Spleen (tissue), 11 donors: ENCODE measurements at regions not wholly inside any gene's neighbourhood (a gene's known extent, or its start where the extent isn't known, plus 50 kb on each side); places are given as distances from the start of the nearest gene placed in this dataset.

Experiments
- DNase-seq: peaks from one replicate; pipeline ENCODE4 v3.0.0-alpha.2; 2020
- H3K27ac ChIP-seq, 8 donors: fragments of 200-600 bp; sonication (generic) in 7 of 8; 1 replicate in 4 of 8; 2 replicates in 4 of 8; pipeline versions ENCODE4 v1.5.0 to v1.8.0; 2016 to 2021; ENCODE audit warnings: inconsistent platforms in 4 of 8, mild to moderate bottlenecking in 4 of 8, moderate library complexity in 1 of 8
- H3K27me3 ChIP-seq, 7 donors: fragments of 200-600 bp; sonication (generic) in 6 of 7; replicated peaks in 1 of 7; 1 replicate in 4 of 7; 2 replicates in 3 of 7; pipeline versions ENCODE4 v1.5.0 to v1.8.0; 2016 to 2021; ENCODE audit warnings: inconsistent platforms in 3 of 7, mild to moderate bottlenecking in 1 of 7
- H3K36me3 ChIP-seq, 6 donors: fragments of 200-600 bp; sonication (generic) in 5 of 6; 1 replicate in 4 of 6; 2 replicates in 2 of 6; pipeline versions ENCODE4 v1.5.0 to v1.8.0; 2016 to 2021; ENCODE audit warnings: inconsistent platforms in 2 of 6
- H3K4me1 ChIP-seq, 6 donors: fragments of 200-600 bp; sonication (generic) in 5 of 6; 1 replicate in 3 of 6; 2 replicates in 3 of 6; pipeline versions ENCODE4 v1.5.0 to v1.8.0; 2016 to 2021; ENCODE audit warnings: inconsistent platforms in 3 of 6
- H3K4me3 ChIP-seq, 8 donors: fragments of 200-600 bp; sonication (generic) in 7 of 8; 1 replicate in 4 of 8; 2 replicates in 4 of 8; pipeline versions ENCODE4 v1.5.0 to v1.8.0; 2016 to 2021; ENCODE audit warnings: inconsistent platforms in 4 of 8, mild to moderate bottlenecking in 4 of 8, moderate library complexity in 2 of 8
- H3K9me3 ChIP-seq, 8 donors: fragments of 200-600 bp; sonication (generic) in 7 of 8; 1 replicate in 4 of 8; 2 replicates in 4 of 8; pipeline versions ENCODE4 v1.5.0 to v1.8.0; 2016 to 2021; ENCODE audit warnings: inconsistent platforms in 4 of 8
- POLR2A ChIP-seq, 3 donors: fragments of 450-650 bp; IDR thresholded peaks; one replicate each; pipeline ENCODE4 v1.5.1; 2017; ENCODE audit warnings: antibody characterized with exemption in 3 of 3, mild to moderate bottlenecking in 1 of 3
- POLR2AphosphoS5 ChIP-seq, 3 donors: sonication (generic); formaldehyde crosslinking; IDR thresholded peaks; one replicate each; pipeline ENCODE4 v1.5.1; 2017; ENCODE audit warnings: antibody characterized with exemption in 3 of 3
- WGBS, 5 donors: extraction: QIAGEN DNeasy Blood & Tissue Kit in 3 of 5; methylation state at CpG; one replicate each; pipeline versions ENCODE4 v1.1.5 to v1.1.7; 2013 to 2018; 5-methylcytosine and 5-hydroxymethylcytosine counted together
- intact Hi-C: fragments of 100-400 bp; cut with DNase I; formaldehyde crosslinking; loops from one replicate; pipeline ENCODE4 v1.15.0; 2023; ENCODE audit warnings: low total_unique reads
- TF ChIP-seq, protein P1 (sequence below), 11 experiments: fragments of 200-600 bp in 7 of 11; fragments of 450-650 bp in 4 of 11; sonication (generic) in 4 of 11; IDR thresholded peaks in 8 of 11; conservative IDR thresholded peaks in 3 of 11; 1 replicate in 7 of 11; 2 replicates in 4 of 11; pipeline versions ENCODE4 v1.4.0 to v1.8.0; 2016 to 2021; ENCODE audit warnings: antibody characterized with exemption in 11 of 11, inconsistent platforms in 4 of 11, mild to moderate bottlenecking in 1 of 11
- donor health status: healthy with polysubstance abuse.
- donor health status: DM: no; HTN: no; CAD: no; lungs with moderate emphysema.
- donor health status: DM: no; HTN: no; CAD: no.
- donor health status: Bipolar disorder and iron deficiency.
- donor health status: healthy.
- donor health status: DM: no; HTN: no; CAD: no.
- donor health status: DM: yes; HTN: yes; CAD: no.

DNA sequence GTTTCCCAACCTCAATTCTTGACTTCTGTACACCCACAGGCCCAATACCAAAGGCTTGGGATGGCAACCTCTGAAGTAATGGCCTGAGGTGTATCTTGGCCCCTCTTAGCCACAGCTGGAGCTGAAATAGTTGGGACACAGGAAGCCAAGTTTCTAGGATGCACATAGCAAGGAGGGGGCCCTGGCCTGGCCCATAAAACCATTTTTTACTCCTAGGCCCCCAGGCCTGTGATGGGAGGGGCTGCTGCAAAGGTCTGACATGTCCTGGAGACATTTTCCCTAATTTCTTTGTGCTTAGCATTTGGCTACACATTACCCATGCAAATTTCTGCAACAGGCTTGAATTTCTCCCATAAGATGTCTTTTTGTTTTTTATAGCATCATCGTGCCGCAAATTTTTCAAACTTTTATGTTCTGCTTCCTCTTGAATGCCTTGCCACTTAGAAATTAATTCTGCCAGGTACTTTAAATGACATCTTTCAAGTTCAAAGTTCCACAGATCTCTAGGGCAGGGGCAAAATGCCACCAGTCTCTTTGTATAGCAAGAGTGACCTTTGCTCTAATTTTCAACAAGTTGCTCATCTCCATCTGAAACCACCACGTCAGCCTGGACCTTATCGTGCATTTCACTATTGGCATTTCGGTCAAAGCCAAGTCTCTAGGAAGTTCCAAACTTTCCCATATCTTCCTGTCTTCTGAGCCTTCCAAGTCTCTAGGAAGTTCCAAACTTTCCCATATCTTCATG, 490.8 kb downstream of the IPMK start:
- 66 to 80% (median 74%) methylated on average over 5 of the region's 5 CpGs for WGBS, 5 donors
- TF ChIP-seq POLR2A (IDR thresholded peaks at IDR 0.05) (no peak), POLR2AphosphoS5 (IDR thresholded peaks at IDR 0.05) (no peak)
- TF ChIP-seq, protein P1, sequence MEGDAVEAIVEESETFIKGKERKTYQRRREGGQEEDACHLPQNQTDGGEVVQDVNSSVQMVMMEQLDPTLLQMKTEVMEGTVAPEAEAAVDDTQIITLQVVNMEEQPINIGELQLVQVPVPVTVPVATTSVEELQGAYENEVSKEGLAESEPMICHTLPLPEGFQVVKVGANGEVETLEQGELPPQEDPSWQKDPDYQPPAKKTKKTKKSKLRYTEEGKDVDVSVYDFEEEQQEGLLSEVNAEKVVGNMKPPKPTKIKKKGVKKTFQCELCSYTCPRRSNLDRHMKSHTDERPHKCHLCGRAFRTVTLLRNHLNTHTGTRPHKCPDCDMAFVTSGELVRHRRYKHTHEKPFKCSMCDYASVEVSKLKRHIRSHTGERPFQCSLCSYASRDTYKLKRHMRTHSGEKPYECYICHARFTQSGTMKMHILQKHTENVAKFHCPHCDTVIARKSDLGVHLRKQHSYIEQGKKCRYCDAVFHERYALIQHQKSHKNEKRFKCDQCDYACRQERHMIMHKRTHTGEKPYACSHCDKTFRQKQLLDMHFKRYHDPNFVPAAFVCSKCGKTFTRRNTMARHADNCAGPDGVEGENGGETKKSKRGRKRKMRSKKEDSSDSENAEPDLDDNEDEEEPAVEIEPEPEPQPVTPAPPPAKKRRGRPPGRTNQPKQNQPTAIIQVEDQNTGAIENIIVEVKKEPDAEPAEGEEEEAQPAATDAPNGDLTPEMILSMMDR (IDR thresholded peaks at IDR 0.05 in 8 of 11, conservative IDR thresholded peaks at IDR 0.05 in 3 of 11), result no peak
- Histone ChIP-seq H3K27me3 (no peaks in the 10 kb centered on the region), H3K27ac (no peak overlapping the region), H3K4me1 (no peaks in the 10 kb centered on the region), H3K9me3 (peaks cover 0 to 31% (median 10%) of the 10 kb centered on the region in 8 donors), H3K36me3 (no peaks in the 10 kb centered on the region), H3K4me3 (no peak overlapping the region)
- DNase-seq, result no peak
- intact Hi-C loops, result no loop called here

DNA sequence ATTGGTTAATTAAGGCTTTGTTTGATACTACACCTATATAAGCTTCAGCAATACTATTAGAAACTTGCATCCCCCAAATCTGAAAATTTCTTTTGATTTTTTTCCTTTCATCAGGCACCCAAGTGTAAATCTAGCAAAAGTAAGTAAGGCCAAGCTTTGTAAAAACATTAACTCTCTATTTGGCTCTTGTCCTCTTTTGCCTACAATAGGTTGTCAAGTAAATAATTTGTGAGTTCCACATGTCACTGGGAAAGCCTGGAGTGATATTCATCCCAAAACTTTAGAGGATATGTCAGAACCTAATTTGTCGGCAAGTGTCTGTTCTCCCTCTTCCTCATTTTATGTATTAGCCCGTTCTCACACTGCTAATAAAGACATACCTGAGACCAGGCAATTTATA, 492.4 kb downstream of the IPMK start:
- Histone ChIP-seq H3K4me1 (no peaks in the 10 kb centered on the region), H3K4me3 (no peak overlapping the region), H3K27me3 (no peaks in the 10 kb centered on the region), H3K9me3 (peaks cover 0 to 28% (median 10%) of the 10 kb centered on the region in 8 donors), H3K27ac (no peak overlapping the region), H3K36me3 (no peaks in the 10 kb centered on the region)
- no peak for TF ChIP-seq POLR2AphosphoS5 (IDR thresholded peaks at IDR 0.05)
- TF ChIP-seq POLR2A (IDR thresholded peaks at IDR 0.05), result no peak
- TF ChIP-seq, protein P1 (IDR thresholded peaks at IDR 0.05 in 8 of 11, conservative IDR thresholded peaks at IDR 0.05 in 3 of 11), result no peak
- no peak for DNase-seq
- WGBS, 5 donors, result 72 to 91% (median 83%) methylated on average over 2 of the region's 2 CpGs
- intact Hi-C loops, result no loop called here

DNA sequence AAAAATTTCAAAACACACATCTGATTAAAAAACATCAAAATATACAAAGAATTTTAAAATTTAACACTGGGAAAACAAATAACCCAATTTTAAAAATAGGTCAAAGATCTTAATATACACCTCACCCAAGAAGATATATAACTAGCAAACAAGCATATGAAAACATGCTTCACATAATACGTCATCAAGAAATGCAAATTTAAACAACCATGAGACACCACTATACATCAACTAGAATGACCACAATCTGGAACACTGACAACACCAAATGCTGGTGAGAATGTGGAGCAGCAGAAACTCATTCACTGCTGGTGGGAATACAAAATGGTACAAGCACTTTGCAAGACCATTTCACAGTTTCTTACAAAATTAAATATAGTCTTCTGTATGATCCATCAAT, 498.4 kb downstream of the IPMK start:
- intact Hi-C loops, result no loop called here
- no peak overlapping the region for H3K27ac ChIP-seq
- no peak for TF ChIP-seq POLR2AphosphoS5 (IDR thresholded peaks at IDR 0.05)
- TF ChIP-seq POLR2A (IDR thresholded peaks at IDR 0.05), result no peak
- TF ChIP-seq, protein P1 (IDR thresholded peaks at IDR 0.05 in 8 of 11, conservative IDR thresholded peaks at IDR 0.05 in 3 of 11), result no peak
- peaks cover 0 to 24% (median 10%) of the 10 kb centered on the region in 8 donors for H3K9me3 ChIP-seq
- H3K4me3 ChIP-seq, result no peak overlapping the region
- H3K27me3 ChIP-seq, result no peaks in the 10 kb centered on the region
- no peak for DNase-seq
- no peaks in the 10 kb centered on the region for H3K4me1 ChIP-seq
- no peaks in the 10 kb centered on the region for H3K36me3 ChIP-seq
- WGBS, 5 donors, result 78 to 93% (median 86%) methylated on average over 1 of the region's 1 CpG

DNA sequence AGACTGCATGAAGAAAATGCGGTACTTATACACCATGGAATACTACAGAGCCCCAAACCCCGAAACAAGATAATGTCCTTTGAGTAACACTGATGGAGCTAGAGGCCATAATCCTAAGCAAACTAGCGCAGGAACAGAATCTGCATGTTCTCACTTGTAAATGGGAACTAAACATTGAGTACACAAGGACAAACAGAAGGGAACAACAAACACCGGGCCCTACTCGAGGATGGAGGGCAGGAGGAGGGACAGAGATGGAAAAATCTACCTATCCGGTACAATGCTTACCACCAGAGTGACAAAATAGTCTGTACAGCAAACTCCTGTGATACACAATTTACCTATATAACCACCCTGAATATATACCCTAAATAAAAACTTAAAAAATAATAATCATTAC, 507.9 kb downstream of the IPMK start:
- TF ChIP-seq POLR2A (IDR thresholded peaks at IDR 0.05), result no peak
- TF ChIP-seq, protein P1 (IDR thresholded peaks at IDR 0.05 in 8 of 11, conservative IDR thresholded peaks at IDR 0.05 in 3 of 11), result no peak
- no peak for TF ChIP-seq POLR2AphosphoS5 (IDR thresholded peaks at IDR 0.05)
- H3K4me1 ChIP-seq, result no peaks in the 10 kb centered on the region
- H3K9me3 ChIP-seq, result no peaks in the 10 kb centered on the region
- H3K27me3 ChIP-seq, result no peaks in the 10 kb centered on the region
- H3K36me3 ChIP-seq, result no peaks in the 10 kb centered on the region
- WGBS, 5 donors, result 72 to 85% (median 82%) methylated on average over 6 of the region's 6 CpGs
- no peak for DNase-seq
- H3K4me3 ChIP-seq, result no peak overlapping the region
- intact Hi-C loops, result no loop called here
- no peak overlapping the region for H3K27ac ChIP-seq
